ENCODE measurements at regions not wholly inside any gene's neighbourhood (a gene's known extent, or its start where the extent isn't known, plus 50 kb on each side); places are given as distances from the start of the nearest gene placed in this dataset.

DNA sequence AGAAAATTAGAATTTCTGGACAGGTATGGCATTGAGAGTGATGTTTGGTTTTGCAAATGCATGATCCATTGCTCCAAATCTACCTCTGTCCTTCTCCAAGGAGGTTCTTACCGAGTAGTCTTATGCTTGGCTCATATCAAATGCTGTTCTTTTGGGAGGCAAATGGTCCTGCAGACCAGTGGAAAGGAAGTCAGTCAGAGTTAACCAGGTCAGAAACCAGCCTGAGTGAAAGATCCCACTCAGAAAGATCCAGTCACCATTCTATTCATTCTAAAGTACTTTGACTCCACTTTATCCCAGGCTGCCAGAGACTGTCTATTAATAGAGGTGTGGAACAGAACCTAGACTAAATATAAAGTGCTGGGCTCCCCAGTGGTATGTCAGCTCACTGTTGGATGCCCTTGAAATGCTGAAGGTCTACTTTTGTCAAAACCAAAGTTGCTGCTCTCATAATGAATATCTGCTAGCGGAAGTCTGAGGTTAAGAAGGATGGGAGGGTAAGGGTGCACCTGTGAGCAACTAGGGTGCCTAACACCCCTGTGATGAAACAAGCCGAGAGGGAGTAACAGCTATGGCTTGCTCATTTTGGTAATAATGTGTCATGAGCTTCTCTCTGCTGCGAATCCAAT, 302.2 kb downstream of the ZNF608 start:
- 95% methylated on average over 3 of the region's 4 CpGs for WGBS (ENCODE audit: insufficient coverage)
- no peak for DNase-seq
- Histone ChIP-seq H3K27ac (ENCODE audit: insufficient read depth in 1 of 2, low read depth in 1 of 2, low read length in 2 of 2, poor library complexity in 1 of 2, severe bottlenecking in 2 of 2) (no peak overlapping the region), H3K4me3 (ENCODE audit: control insufficient read depth in 1 of 7, extremely low read depth in 1 of 7, insufficient read depth in 4 of 7, low read depth in 2 of 7, low read length in 6 of 7) (no peak overlapping the region), H3K27me3 (replicated peaks in 2 of 5; ENCODE audit: control insufficient read depth in 4 of 5, insufficient read depth in 5 of 5, low read length in 4 of 5) (no peaks in the 10 kb centered on the region), H3K4me1 (ENCODE audit: control extremely low read depth in 1 of 4, control insufficient read depth in 4 of 4, insufficient read depth in 4 of 4, low read length in 3 of 4) (no peaks in the 10 kb centered on the region), H3K9me3 (ENCODE audit: control extremely low read depth in 1 of 5, control insufficient read depth in 4 of 5, insufficient read depth in 2 of 5, low read depth in 1 of 5, low read length in 4 of 5) (no peaks in the 10 kb centered on the region), H3K36me3 (ENCODE audit: control insufficient read depth in 4 of 4, insufficient read depth in 4 of 4, low read length in 3 of 4) (no peaks in the 10 kb centered on the region)
- ChIA-PET CTCF (no interaction called here), POLR2A (no interaction called here)

GRCh38 chr5:124440471-124440870, 306.0 kb downstream of the ZNF608 start:
- H3K27ac ChIP-seq (ENCODE audit: insufficient read depth in 1 of 2, low read depth in 1 of 2, low read length in 2 of 2, poor library complexity in 1 of 2, severe bottlenecking in 2 of 2) = no peak overlapping the region
- H3K9me3 ChIP-seq (ENCODE audit: control extremely low read depth in 1 of 5, control insufficient read depth in 4 of 5, insufficient read depth in 2 of 5, low read depth in 1 of 5, low read length in 4 of 5) = no peaks in the 10 kb centered on the region
- no peaks in the 10 kb centered on the region for H3K36me3 ChIP-seq (ENCODE audit: control insufficient read depth in 4 of 4, insufficient read depth in 4 of 4, low read length in 3 of 4)
- no peaks in the 10 kb centered on the region for H3K4me1 ChIP-seq (ENCODE audit: control extremely low read depth in 1 of 4, control insufficient read depth in 4 of 4, insufficient read depth in 4 of 4, low read length in 3 of 4)
- POLR2A ChIA-PET = no interaction called here
- WGBS (ENCODE audit: insufficient coverage) = 100% methylated on average over 2 of the region's 4 CpGs
- no peak overlapping the region for H3K4me3 ChIP-seq (ENCODE audit: control insufficient read depth in 1 of 7, extremely low read depth in 1 of 7, insufficient read depth in 4 of 7, low read depth in 2 of 7, low read length in 6 of 7)
- CTCF ChIA-PET = no interaction called here
- no peak for DNase-seq
- no peaks in the 10 kb centered on the region for H3K27me3 ChIP-seq (replicated peaks in 2 of 5; ENCODE audit: control insufficient read depth in 4 of 5, insufficient read depth in 5 of 5, low read length in 4 of 5)

GRCh38 chr5:124439609-124440008, 306.8 kb downstream of the ZNF608 start:
- H3K4me3 ChIP-seq (ENCODE audit: control insufficient read depth in 1 of 7, extremely low read depth in 1 of 7, insufficient read depth in 4 of 7, low read depth in 2 of 7, low read length in 6 of 7) = no peak overlapping the region
- CTCF ChIA-PET = no interaction called here
- H3K27ac ChIP-seq (ENCODE audit: insufficient read depth in 1 of 2, low read depth in 1 of 2, low read length in 2 of 2, poor library complexity in 1 of 2, severe bottlenecking in 2 of 2) = no peak overlapping the region
- H3K27me3 ChIP-seq (replicated peaks in 2 of 5; ENCODE audit: control insufficient read depth in 4 of 5, insufficient read depth in 5 of 5, low read length in 4 of 5) = no peaks in the 10 kb centered on the region
- 100% methylated on average over 2 of the region's 3 CpGs for WGBS (ENCODE audit: insufficient coverage)
- POLR2A ChIA-PET = no interaction called here
- H3K4me1 ChIP-seq (ENCODE audit: control extremely low read depth in 1 of 4, control insufficient read depth in 4 of 4, insufficient read depth in 4 of 4, low read length in 3 of 4) = no peaks in the 10 kb centered on the region
- no peaks in the 10 kb centered on the region for H3K9me3 ChIP-seq (ENCODE audit: control extremely low read depth in 1 of 5, control insufficient read depth in 4 of 5, insufficient read depth in 2 of 5, low read depth in 1 of 5, low read length in 4 of 5)
- H3K36me3 ChIP-seq (ENCODE audit: control insufficient read depth in 4 of 4, insufficient read depth in 4 of 4, low read length in 3 of 4) = no peaks in the 10 kb centered on the region
- DNase-seq = no peak

- Histone ChIP-seq H3K27ac (ENCODE audit: insufficient read depth in 1 of 2, low read depth in 1 of 2, low read length in 2 of 2, poor library complexity in 1 of 2, severe bottlenecking in 2 of 2) (no peak overlapping the region), H3K36me3 (ENCODE audit: control insufficient read depth in 4 of 4, insufficient read depth in 4 of 4, low read length in 3 of 4) (no peaks in the 10 kb centered on the region), H3K4me1 (ENCODE audit: control extremely low read depth in 1 of 4, control insufficient read depth in 4 of 4, insufficient read depth in 4 of 4, low read length in 3 of 4) (no peaks in the 10 kb centered on the region), H3K4me3 (ENCODE audit: control insufficient read depth in 1 of 7, extremely low read depth in 1 of 7, insufficient read depth in 4 of 7, low read depth in 2 of 7, low read length in 6 of 7) (no peak overlapping the region), H3K27me3 (replicated peaks in 2 of 5; ENCODE audit: control insufficient read depth in 4 of 5, insufficient read depth in 5 of 5, low read length in 4 of 5) (no peaks in the 10 kb centered on the region), H3K9me3 (ENCODE audit: control extremely low read depth in 1 of 5, control insufficient read depth in 4 of 5, insufficient read depth in 2 of 5, low read depth in 1 of 5, low read length in 4 of 5) (peaks cover 0 to 6% (median 3%) of the 10 kb centered on the region in 5 experiments)
- DNase-seq = no peak
- ChIA-PET POLR2A (no interaction called here), CTCF (no interaction called here)
- 48% methylated on average over 3 of the region's 5 CpGs for WGBS (ENCODE audit: insufficient coverage)
Measured at GRCh38 chr5:124438903-124439281, 307.5 kb downstream of the ZNF608 start.

- no peaks in the 10 kb centered on the region for H3K4me1 ChIP-seq (ENCODE audit: control extremely low read depth in 1 of 4, control insufficient read depth in 4 of 4, insufficient read depth in 4 of 4, low read length in 3 of 4)
- H3K27ac ChIP-seq (ENCODE audit: insufficient read depth in 1 of 2, low read depth in 1 of 2, low read length in 2 of 2, poor library complexity in 1 of 2, severe bottlenecking in 2 of 2) = no peak overlapping the region
- no peaks in the 10 kb centered on the region for H3K27me3 ChIP-seq (replicated peaks in 2 of 5; ENCODE audit: control insufficient read depth in 4 of 5, insufficient read depth in 5 of 5, low read length in 4 of 5)
- POLR2A ChIA-PET = no interaction called here
- no peaks in the 10 kb centered on the region for H3K36me3 ChIP-seq (ENCODE audit: control insufficient read depth in 4 of 4, insufficient read depth in 4 of 4, low read length in 3 of 4)
- H3K4me3 ChIP-seq (ENCODE audit: control insufficient read depth in 1 of 7, extremely low read depth in 1 of 7, insufficient read depth in 4 of 7, low read depth in 2 of 7, low read length in 6 of 7) = no peak overlapping the region
- 98% methylated on average over 8 of the region's 14 CpGs for WGBS (ENCODE audit: insufficient coverage)
- H3K9me3 ChIP-seq (ENCODE audit: control extremely low read depth in 1 of 5, control insufficient read depth in 4 of 5, insufficient read depth in 2 of 5, low read depth in 1 of 5, low read length in 4 of 5) = peaks cover 0 to 8% (median 3%) of the 10 kb centered on the region in 5 experiments
- no peak for DNase-seq
- CTCF ChIA-PET = no interaction called here
Measured at GRCh38 chr5:124438026-124438902, 308.2 kb downstream of the ZNF608 start.

DNA sequence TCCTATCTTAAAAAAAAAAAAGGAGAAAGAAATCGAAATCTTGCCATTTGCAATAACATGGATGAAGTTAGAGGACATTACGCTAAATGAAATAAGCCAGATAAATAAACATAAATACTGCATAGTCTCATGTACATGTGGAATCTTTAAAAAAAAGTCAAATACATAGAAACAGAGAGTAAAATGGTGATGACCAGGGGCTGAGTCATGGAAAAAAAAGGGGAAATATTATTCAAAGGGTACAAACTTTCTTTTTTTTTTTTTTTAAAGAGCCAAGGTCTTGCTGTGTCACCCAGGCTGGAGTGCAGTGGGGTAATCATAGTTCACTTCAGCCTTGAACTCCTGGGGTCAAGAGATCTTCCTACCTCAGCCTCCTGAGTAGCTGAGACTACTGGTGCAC, 310.1 kb downstream of the ZNF608 start:
- Histone ChIP-seq H3K27me3 (replicated peaks in 2 of 5; ENCODE audit: control insufficient read depth in 4 of 5, insufficient read depth in 5 of 5, low read length in 4 of 5) (no peaks in the 10 kb centered on the region), H3K27ac (ENCODE audit: insufficient read depth in 1 of 2, low read depth in 1 of 2, low read length in 2 of 2, poor library complexity in 1 of 2, severe bottlenecking in 2 of 2) (no peak overlapping the region), H3K4me3 (ENCODE audit: control insufficient read depth in 1 of 7, extremely low read depth in 1 of 7, insufficient read depth in 4 of 7, low read depth in 2 of 7, low read length in 6 of 7) (no peak overlapping the region), H3K36me3 (ENCODE audit: control insufficient read depth in 4 of 4, insufficient read depth in 4 of 4, low read length in 3 of 4) (no peaks in the 10 kb centered on the region), H3K4me1 (ENCODE audit: control extremely low read depth in 1 of 4, control insufficient read depth in 4 of 4, insufficient read depth in 4 of 4, low read length in 3 of 4) (no peaks in the 10 kb centered on the region), H3K9me3 (ENCODE audit: control extremely low read depth in 1 of 5, control insufficient read depth in 4 of 5, insufficient read depth in 2 of 5, low read depth in 1 of 5, low read length in 4 of 5) (peaks cover 0 to 9% (median 3%) of the 10 kb centered on the region in 5 experiments)
- ChIA-PET POLR2A (no interaction called here), CTCF (no interaction called here)
- no CpG with 5 or more reads among the region's 2 CpGs for WGBS (ENCODE audit: insufficient coverage)
- peak in 2 of 3 donors; percentile 23 to 28 for DNase-seq

DNA sequence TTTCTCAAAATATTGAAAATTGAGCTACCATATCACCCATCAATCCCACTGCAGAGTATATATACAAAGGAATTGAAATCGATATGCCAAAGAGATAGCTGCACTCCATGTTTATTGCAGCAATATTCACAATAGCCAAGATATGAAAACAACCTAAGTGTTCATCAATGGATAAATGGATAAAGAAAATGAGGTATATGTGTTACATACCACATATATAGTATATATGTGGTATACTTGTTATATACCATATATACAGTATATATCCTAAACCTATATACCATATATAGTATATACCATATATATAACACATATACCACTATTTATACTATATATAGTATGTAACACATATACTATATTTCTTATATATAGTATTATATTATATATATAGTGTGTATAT, 313.3 kb downstream of the ZNF608 start:
- no peaks in the 10 kb centered on the region for H3K27me3 ChIP-seq (replicated peaks in 2 of 5; ENCODE audit: control insufficient read depth in 4 of 5, insufficient read depth in 5 of 5, low read length in 4 of 5)
- H3K27ac ChIP-seq (ENCODE audit: insufficient read depth in 1 of 2, low read depth in 1 of 2, low read length in 2 of 2, poor library complexity in 1 of 2, severe bottlenecking in 2 of 2) = no peak overlapping the region
- no CpG with 5 or more reads among the region's 1 CpG for WGBS (ENCODE audit: insufficient coverage)
- CTCF ChIA-PET = no interaction called here
- H3K36me3 ChIP-seq (ENCODE audit: control insufficient read depth in 4 of 4, insufficient read depth in 4 of 4, low read length in 3 of 4) = no peaks in the 10 kb centered on the region
- no peaks in the 10 kb centered on the region for H3K4me1 ChIP-seq (ENCODE audit: control extremely low read depth in 1 of 4, control insufficient read depth in 4 of 4, insufficient read depth in 4 of 4, low read length in 3 of 4)
- H3K9me3 ChIP-seq (ENCODE audit: control extremely low read depth in 1 of 5, control insufficient read depth in 4 of 5, insufficient read depth in 2 of 5, low read depth in 1 of 5, low read length in 4 of 5) = peaks cover 0 to 15% (median 3%) of the 10 kb centered on the region in 5 experiments
- POLR2A ChIA-PET = no interaction called here
- no peak for DNase-seq
- no peak overlapping the region for H3K4me3 ChIP-seq (ENCODE audit: control insufficient read depth in 1 of 7, extremely low read depth in 1 of 7, insufficient read depth in 4 of 7, low read depth in 2 of 7, low read length in 6 of 7)

All from common myeloid progenitor, CD34-positive (primary cell).